IMR-90 (cell line): ENCODE measurements at regions not wholly inside any gene's neighbourhood (a gene's known extent, or its start where the extent isn't known, plus 50 kb on each side); places are given as distances from the start of the nearest gene placed in this dataset.

ENCODE experiments used
- ATAC-seq: fragments of 200-7000 bp; cut with Tn5 transposase; 2 replicates; pipeline ENCODE4 v1.9.1; 2020; ENCODE audit warnings: low read depth, mild to moderate bottlenecking, moderate library complexity
- BruUV-seq: library from RNA; stranded (reverse); fragments of 400-500 nt; replicated peaks from 2 replicates; lab custom pipeline; 2021; lab: Mats Ljungman, UMichigan
- CTCF ChIA-PET: fragments of 300-600 bp; formaldehyde crosslinking; extraction: SDS; loops from one replicate; lab custom pipeline; 2021; ENCODE audit warnings: antibody characterized with exemption; lab: Yijun Ruan, JAX
- POLR2A ChIA-PET: fragments of 300-600 bp; sonication (Branson Sonifier 250); formaldehyde crosslinking; loops from one replicate; lab custom pipeline; 2022; ENCODE audit warnings: antibody characterized with exemption; ENCODE audit not compliant: unreplicated experiment; lab: Charles Lee
- DNase-seq: peaks from one replicate; pipeline ENCODE4 v3.0.0; 2013
- H2AFZ ChIP-seq: replicated peaks from 2 replicates; pipeline ENCODE3; 2013; ENCODE audit warnings: low read length, mild to moderate bottlenecking; ENCODE audit not compliant: poor library complexity
- H2AK5ac ChIP-seq: 2 replicates; pipeline ENCODE4 v1.6.1; 2013; ENCODE audit warnings: low read depth, low read length, inconsistent platforms
- H2AK9ac ChIP-seq: replicated peaks from 2 replicates; pipeline ENCODE3; 2013; ENCODE audit warnings: mild to moderate bottlenecking, low read depth, low read length, moderate library complexity; ENCODE audit not compliant: poor library complexity
- H2BK120ac ChIP-seq: 2 replicates; pipeline ENCODE4 v1.6.1; 2013; ENCODE audit warnings: low read depth, low read length, inconsistent platforms
- H2BK15ac ChIP-seq: 3 replicates; pipeline ENCODE4 v1.6.1; 2013; ENCODE audit warnings: low read depth, low read length, inconsistent platforms
- H2BK20ac ChIP-seq: 2 replicates; pipeline ENCODE4 v1.6.1; 2013; ENCODE audit warnings: low read depth, mild to moderate bottlenecking, inconsistent platforms, low read length, moderate library complexity
- H2BK5ac ChIP-seq: 2 replicates; pipeline ENCODE4 v1.6.1; 2013; ENCODE audit warnings: mild to moderate bottlenecking, low read depth, low read length, inconsistent platforms; ENCODE audit not compliant: poor library complexity, severe bottlenecking
- H3K14ac ChIP-seq: replicated peaks from 2 replicates; pipeline ENCODE4 v1.6.1; 2013; ENCODE audit warnings: low read depth, low read length, inconsistent platforms
- H3K18ac ChIP-seq: 2 replicates; pipeline ENCODE4 v1.6.1; 2013; ENCODE audit warnings: low read depth, low read length, control low read depth
- H3K23ac ChIP-seq: 2 replicates; pipeline ENCODE4 v1.6.1; 2013; ENCODE audit warnings: low read depth, low read length, inconsistent platforms
- H3K27ac ChIP-seq: 2 replicates; pipeline ENCODE4 v1.5.1; 2013; ENCODE audit warnings: mild to moderate bottlenecking, control low read depth, low read length; ENCODE audit not compliant: insufficient read depth
- H3K27me3 ChIP-seq: 2 replicates; pipeline ENCODE4 v1.6.1; 2013; ENCODE audit warnings: low read length; ENCODE audit not compliant: control insufficient read depth, insufficient read depth
- H3K36me3 ChIP-seq: 2 replicates; pipeline ENCODE4 v1.6.1; 2013; ENCODE audit warnings: low read length, mixed read lengths; ENCODE audit not compliant: control insufficient read depth, insufficient read depth
- H3K4ac ChIP-seq: 2 replicates; pipeline ENCODE4 v1.6.1; 2013; ENCODE audit warnings: low read depth, low read length, inconsistent platforms
- H3K4me1 ChIP-seq: 2 replicates; pipeline ENCODE4 v1.6.1; 2013; ENCODE audit warnings: low read length, mixed read lengths; ENCODE audit not compliant: control insufficient read depth, insufficient read depth
- H3K4me2 ChIP-seq: 2 replicates; pipeline ENCODE4 v1.6.1; 2013; ENCODE audit warnings: low read depth, mild to moderate bottlenecking, control low read depth, low read length, moderate library complexity
- H3K4me3 ChIP-seq: 2 replicates; pipeline ENCODE4 v1.5.1; 2013; ENCODE audit warnings: low read depth, mild to moderate bottlenecking, control low read depth, low read length, moderate library complexity; ENCODE audit not compliant: insufficient read depth
- H3K56ac ChIP-seq: 2 replicates; pipeline ENCODE4 v1.6.1; 2013; ENCODE audit warnings: low read length, inconsistent platforms; ENCODE audit not compliant: insufficient read depth; ENCODE audit errors: extremely low read depth
- H3K79me1 ChIP-seq, 2 experiments: 2 replicates each; pipeline ENCODE4 v1.6.1; 2013; ENCODE audit warnings: low read length in 2 of 2, inconsistent platforms in 1 of 2, low read depth in 1 of 2
- H3K9ac ChIP-seq: 2 replicates; pipeline ENCODE4 v1.6.1; 2013; ENCODE audit warnings: low read depth, low read length, control low read depth
- H3K9me1 ChIP-seq: 2 replicates; pipeline ENCODE4 v1.6.1; 2013; ENCODE audit warnings: low read length, inconsistent platforms; ENCODE audit not compliant: insufficient read depth
- H3K9me3 ChIP-seq: 2 replicates; pipeline ENCODE4 v1.6.1; 2013; ENCODE audit warnings: low read length; ENCODE audit not compliant: control insufficient read depth, insufficient read depth
- H4K20me1 ChIP-seq: 2 replicates; pipeline ENCODE4 v1.6.1; 2013; ENCODE audit warnings: low read length, inconsistent platforms; ENCODE audit not compliant: insufficient read depth
- H4K5ac ChIP-seq: 2 replicates; pipeline ENCODE4 v1.6.1; 2013; ENCODE audit warnings: mild to moderate bottlenecking, low read depth, low read length, control low read depth
- H4K8ac ChIP-seq, 2 experiments: 2 replicates each; pipeline ENCODE4 v1.6.1; 2013; ENCODE audit warnings: low read depth in 2 of 2, low read length in 2 of 2, control low read depth in 1 of 2, inconsistent platforms in 1 of 2
- H4K91ac ChIP-seq: 2 replicates; pipeline ENCODE4 v1.6.1; 2013; ENCODE audit warnings: low read depth, low read length, inconsistent platforms; ENCODE audit not compliant: insufficient read depth
- BHLHE40 ChIP-seq: fragments of 150-350 bp; IDR thresholded peaks from 2 replicates; pipeline ENCODE4 v1.6.1; 2016; ENCODE audit warnings: mild to moderate bottlenecking, low read depth, low read length
- CEBPB ChIP-seq: IDR thresholded peaks from 2 replicates; pipeline ENCODE4 v1.6.1; 2012; ENCODE audit warnings: low read depth, low read length, improper control_type of control experiment
- CHD1 ChIP-seq: IDR thresholded peaks from 2 replicates; pipeline ENCODE4 v1.6.1; 2012; ENCODE audit warnings: low read depth, low read length, improper control_type of control experiment
- FOS ChIP-seq: fragments of 150-350 bp; IDR thresholded peaks from 2 replicates; pipeline ENCODE4 v1.6.1; 2016; ENCODE audit warnings: low read depth, low read length
- MAFK ChIP-seq: IDR thresholded peaks from 2 replicates; pipeline ENCODE4 v1.6.1; 2012; ENCODE audit warnings: low read depth, low read length, improper control_type of control experiment
- MAZ ChIP-seq: IDR thresholded peaks from 2 replicates; pipeline ENCODE4 v1.6.1; 2012; ENCODE audit warnings: low read depth, mild to moderate bottlenecking, low read length, improper control_type of control experiment, moderate library complexity, borderline replicate concordance
- MXI1 ChIP-seq: IDR thresholded peaks from 2 replicates; pipeline ENCODE4 v1.6.1; 2012; ENCODE audit warnings: low read depth, mild to moderate bottlenecking, low read length, moderate library complexity, borderline replicate concordance
- NFE2L2 ChIP-seq: fragments of 150-350 bp; IDR thresholded peaks from 2 replicates; pipeline ENCODE4 v1.6.1; 2016; ENCODE audit warnings: low read depth, mild to moderate bottlenecking, low read length
- POLR2A ChIP-seq: IDR thresholded peaks from 2 replicates; pipeline ENCODE4 v1.6.1; 2012; ENCODE audit warnings: mild to moderate bottlenecking, low read depth, low read length
- RAD21 ChIP-seq: IDR thresholded peaks from 2 replicates; pipeline ENCODE4 v1.6.1; 2012; ENCODE audit warnings: low read length, improper control_type of control experiment
- RCOR1 ChIP-seq: IDR thresholded peaks from 2 replicates; pipeline ENCODE4 v1.6.1; 2012; ENCODE audit warnings: mild to moderate bottlenecking, low read length, improper control_type of control experiment; ENCODE audit not compliant: insufficient replicate concordance
- RFX5 ChIP-seq: IDR thresholded peaks from 2 replicates; pipeline ENCODE4 v1.8.0; 2012; ENCODE audit warnings: low read depth, mild to moderate bottlenecking, low read length, moderate library complexity
- SMC3 ChIP-seq: fragments of 150-350 bp; IDR thresholded peaks from 2 replicates; pipeline ENCODE4 v1.6.1; 2016; ENCODE audit warnings: low read depth, mild to moderate bottlenecking, antibody characterized with exemption, low read length, moderate library complexity
- WGBS, 2 experiments: methylation state at CpG; one replicate each; pipeline versions ENCODE4 v1.1.5 to v1.1.7; 2013; ENCODE audit warnings: missing lambda C conversion rate in 2 of 2; ENCODE audit not compliant: insufficient read length in 1 of 2; ENCODE audit errors: extremely low coverage in 2 of 2; 5-methylcytosine and 5-hydroxymethylcytosine counted together
- dilution Hi-C: fragments of 300-500 bp; cut with HindIII; formaldehyde crosslinking; loops from one replicate; pipeline ENCODE4 v1.14.3; 2018; ENCODE audit warnings: low sequenced_read_pairs; ENCODE audit not compliant: unreplicated experiment
- in situ Hi-C: fragments of 300-500 bp; cut with MboI; formaldehyde crosslinking; loops from 3 replicates; pipeline ENCODE4 v1.14.3; 2019; ENCODE audit warnings: low sequenced_read_pairs, inconsistent platforms, mixed read lengths
- intact Hi-C: fragments of 100-400 bp; cut with micrococcal nuclease; formaldehyde crosslinking; loops from 2 replicates; pipeline ENCODE4 v1.10.0; 2022
- TF ChIP-seq, protein P1 (sequence below): fragments of 150-350 bp; IDR thresholded peaks from 2 replicates; pipeline ENCODE4 v1.6.1; 2017; ENCODE audit warnings: mild to moderate bottlenecking, antibody characterized with exemption, low read length, low read depth
- TF ChIP-seq, protein P2 (sequence below): fragments of 150-350 bp; IDR thresholded peaks from 2 replicates; pipeline ENCODE4 v1.6.1; 2016; ENCODE audit warnings: low read depth, mild to moderate bottlenecking, low read length, moderate library complexity, borderline replicate concordance
- TF ChIP-seq, protein P3 (sequence below): conservative IDR thresholded peaks from 2 replicates; pipeline ENCODE4 v1.5.1; 2012; ENCODE audit warnings: mild to moderate bottlenecking, low read depth, low read length, improper control_type of control experiment

DNA sequence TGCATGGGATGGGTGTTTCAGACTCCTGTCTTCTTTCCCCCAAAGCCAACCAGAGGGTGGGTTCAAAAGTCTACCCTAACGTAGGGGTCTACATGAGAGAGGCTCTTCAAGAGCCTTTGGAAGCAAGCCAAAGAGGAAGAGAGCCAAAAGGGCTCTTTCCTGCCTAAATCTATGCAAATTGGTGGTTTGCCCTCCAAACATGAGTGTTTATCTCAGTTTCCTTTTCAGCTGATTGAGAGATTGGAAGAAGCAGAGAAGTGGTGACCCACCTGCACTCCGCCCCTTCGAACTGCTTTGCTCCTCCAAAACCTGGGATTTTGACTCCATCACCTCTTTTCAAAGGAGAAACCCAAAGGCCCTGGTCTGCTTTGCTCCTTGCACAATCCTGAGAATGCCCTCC is 65.4 kb upstream of the MAF start:
- ATAC-seq (no peak), DNase-seq (no peak)
- Histone ChIP-seq H2BK120ac (no peak overlapping the region), H3K4me3 (no peak overlapping the region), H3K27ac (no peak overlapping the region), H2BK5ac (no peak overlapping the region), H3K9me3 (peaks cover 14% of the 10 kb centered on the region), H3K4ac (no peak overlapping the region), H3K79me1 (no peaks in the 10 kb centered on the region), H2BK15ac (no peak overlapping the region), H3K4me1 (no peaks in the 10 kb centered on the region), H2AFZ (no peak overlapping the region), H4K91ac (no peak overlapping the region), H3K9ac (no peak overlapping the region), H4K5ac (no peak overlapping the region), H4K8ac (no peak overlapping the region), H2AK9ac (no peak overlapping the region), H3K4me2 (no peak overlapping the region), H4K20me1 (no peaks in the 10 kb centered on the region), H3K14ac (no peak overlapping the region), H3K36me3 (no peaks in the 10 kb centered on the region), H3K9me1 (no peaks in the 10 kb centered on the region), H3K23ac (no peak overlapping the region), H3K27me3 (no peaks in the 10 kb centered on the region), H3K18ac (no peak overlapping the region), H3K56ac (no peak overlapping the region), H2BK20ac (no peak overlapping the region), H2AK5ac (no peak overlapping the region)
- CTCF ChIA-PET, result interaction anchor here (0.7 kb wide), 1 partner anchor 447 kb away, joined by 4 read pairs; no protein-coding TSS in a partner anchor
- in situ Hi-C loops (no loop called here), dilution Hi-C loops (no loop called here), intact Hi-C loops (no loop called here)
- BruUV-seq, result no TSS peak
- no peak for TF ChIP-seq BHLHE40
- TF ChIP-seq NFE2L2, result no peak
- TF ChIP-seq RAD21, result no peak
- no peak for TF ChIP-seq POLR2A
- TF ChIP-seq MXI1, result no peak
- TF ChIP-seq CHD1, result no peak
- TF ChIP-seq, protein P1, sequence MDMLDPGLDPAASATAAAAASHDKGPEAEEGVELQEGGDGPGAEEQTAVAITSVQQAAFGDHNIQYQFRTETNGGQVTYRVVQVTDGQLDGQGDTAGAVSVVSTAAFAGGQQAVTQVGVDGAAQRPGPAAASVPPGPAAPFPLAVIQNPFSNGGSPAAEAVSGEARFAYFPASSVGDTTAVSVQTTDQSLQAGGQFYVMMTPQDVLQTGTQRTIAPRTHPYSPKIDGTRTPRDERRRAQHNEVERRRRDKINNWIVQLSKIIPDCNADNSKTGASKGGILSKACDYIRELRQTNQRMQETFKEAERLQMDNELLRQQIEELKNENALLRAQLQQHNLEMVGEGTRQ, result no peak
- no peak for TF ChIP-seq MAZ
- TF ChIP-seq RFX5, result no peak
- TF ChIP-seq, protein P2, sequence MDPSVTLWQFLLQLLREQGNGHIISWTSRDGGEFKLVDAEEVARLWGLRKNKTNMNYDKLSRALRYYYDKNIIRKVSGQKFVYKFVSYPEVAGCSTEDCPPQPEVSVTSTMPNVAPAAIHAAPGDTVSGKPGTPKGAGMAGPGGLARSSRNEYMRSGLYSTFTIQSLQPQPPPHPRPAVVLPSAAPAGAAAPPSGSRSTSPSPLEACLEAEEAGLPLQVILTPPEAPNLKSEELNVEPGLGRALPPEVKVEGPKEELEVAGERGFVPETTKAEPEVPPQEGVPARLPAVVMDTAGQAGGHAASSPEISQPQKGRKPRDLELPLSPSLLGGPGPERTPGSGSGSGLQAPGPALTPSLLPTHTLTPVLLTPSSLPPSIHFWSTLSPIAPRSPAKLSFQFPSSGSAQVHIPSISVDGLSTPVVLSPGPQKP, result no peak
- TF ChIP-seq, protein P3, sequence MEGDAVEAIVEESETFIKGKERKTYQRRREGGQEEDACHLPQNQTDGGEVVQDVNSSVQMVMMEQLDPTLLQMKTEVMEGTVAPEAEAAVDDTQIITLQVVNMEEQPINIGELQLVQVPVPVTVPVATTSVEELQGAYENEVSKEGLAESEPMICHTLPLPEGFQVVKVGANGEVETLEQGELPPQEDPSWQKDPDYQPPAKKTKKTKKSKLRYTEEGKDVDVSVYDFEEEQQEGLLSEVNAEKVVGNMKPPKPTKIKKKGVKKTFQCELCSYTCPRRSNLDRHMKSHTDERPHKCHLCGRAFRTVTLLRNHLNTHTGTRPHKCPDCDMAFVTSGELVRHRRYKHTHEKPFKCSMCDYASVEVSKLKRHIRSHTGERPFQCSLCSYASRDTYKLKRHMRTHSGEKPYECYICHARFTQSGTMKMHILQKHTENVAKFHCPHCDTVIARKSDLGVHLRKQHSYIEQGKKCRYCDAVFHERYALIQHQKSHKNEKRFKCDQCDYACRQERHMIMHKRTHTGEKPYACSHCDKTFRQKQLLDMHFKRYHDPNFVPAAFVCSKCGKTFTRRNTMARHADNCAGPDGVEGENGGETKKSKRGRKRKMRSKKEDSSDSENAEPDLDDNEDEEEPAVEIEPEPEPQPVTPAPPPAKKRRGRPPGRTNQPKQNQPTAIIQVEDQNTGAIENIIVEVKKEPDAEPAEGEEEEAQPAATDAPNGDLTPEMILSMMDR, result no peak
- TF ChIP-seq RCOR1, result no peak
- TF ChIP-seq MAFK, result no peak
- no peak for TF ChIP-seq CEBPB
- no peak for TF ChIP-seq SMC3
- TF ChIP-seq FOS, result no peak
- POLR2A ChIA-PET, result no interaction called here
- WGBS, 2 experiments, result 0% methylated on average over 1 of the region's 3 CpGs; no CpG with 5 or more reads in 1 of the 2 experiments
